GM20000 (cell line): ENCODE measurements at regions not wholly inside any gene's neighbourhood (a gene's known extent, or its start where the extent isn't known, plus 50 kb on each side); places are given as distances from the start of the nearest gene placed in this dataset.

Experiments used
- DNase-seq: peaks from one replicate; pipeline ENCODE4 v3.0.0; 2012; ENCODE audit warnings: low spot score
- TF ChIP-seq, protein P1 (sequence below): IDR thresholded peaks from 2 replicates; pipeline ENCODE4 v1.5.1; 2012; ENCODE audit warnings: mild to moderate bottlenecking, control low read depth; ENCODE audit errors: extremely low read depth, missing control alignments

DNA sequence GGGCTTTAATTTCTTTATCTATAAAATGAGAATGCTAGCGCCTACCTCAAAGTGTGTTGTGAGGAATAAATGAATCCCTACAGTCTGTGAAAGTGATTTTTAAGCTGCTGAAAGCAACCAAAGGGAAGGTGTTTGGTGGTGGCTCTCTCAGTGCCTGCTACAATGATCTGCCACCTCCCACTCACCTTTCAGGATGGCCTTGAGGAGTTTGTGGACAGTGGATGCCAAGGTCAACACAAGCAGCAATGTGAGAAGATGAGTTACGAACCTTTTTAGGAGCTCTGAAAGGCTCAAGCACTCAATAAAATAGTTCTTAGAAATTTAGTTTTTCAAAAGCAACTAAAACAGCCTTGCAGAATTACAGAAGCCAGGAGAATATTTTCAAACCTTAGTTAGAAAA is 176.6 kb upstream of the DPT start:
- TF ChIP-seq, protein P1, sequence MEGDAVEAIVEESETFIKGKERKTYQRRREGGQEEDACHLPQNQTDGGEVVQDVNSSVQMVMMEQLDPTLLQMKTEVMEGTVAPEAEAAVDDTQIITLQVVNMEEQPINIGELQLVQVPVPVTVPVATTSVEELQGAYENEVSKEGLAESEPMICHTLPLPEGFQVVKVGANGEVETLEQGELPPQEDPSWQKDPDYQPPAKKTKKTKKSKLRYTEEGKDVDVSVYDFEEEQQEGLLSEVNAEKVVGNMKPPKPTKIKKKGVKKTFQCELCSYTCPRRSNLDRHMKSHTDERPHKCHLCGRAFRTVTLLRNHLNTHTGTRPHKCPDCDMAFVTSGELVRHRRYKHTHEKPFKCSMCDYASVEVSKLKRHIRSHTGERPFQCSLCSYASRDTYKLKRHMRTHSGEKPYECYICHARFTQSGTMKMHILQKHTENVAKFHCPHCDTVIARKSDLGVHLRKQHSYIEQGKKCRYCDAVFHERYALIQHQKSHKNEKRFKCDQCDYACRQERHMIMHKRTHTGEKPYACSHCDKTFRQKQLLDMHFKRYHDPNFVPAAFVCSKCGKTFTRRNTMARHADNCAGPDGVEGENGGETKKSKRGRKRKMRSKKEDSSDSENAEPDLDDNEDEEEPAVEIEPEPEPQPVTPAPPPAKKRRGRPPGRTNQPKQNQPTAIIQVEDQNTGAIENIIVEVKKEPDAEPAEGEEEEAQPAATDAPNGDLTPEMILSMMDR, result no peak
- DNase-seq, result no peak

- DNase-seq, result no peak
- TF ChIP-seq, protein P1, result no peak
Measured at GRCh38 chr1:168906367-168906766, 177.4 kb upstream of the DPT start.

DNA sequence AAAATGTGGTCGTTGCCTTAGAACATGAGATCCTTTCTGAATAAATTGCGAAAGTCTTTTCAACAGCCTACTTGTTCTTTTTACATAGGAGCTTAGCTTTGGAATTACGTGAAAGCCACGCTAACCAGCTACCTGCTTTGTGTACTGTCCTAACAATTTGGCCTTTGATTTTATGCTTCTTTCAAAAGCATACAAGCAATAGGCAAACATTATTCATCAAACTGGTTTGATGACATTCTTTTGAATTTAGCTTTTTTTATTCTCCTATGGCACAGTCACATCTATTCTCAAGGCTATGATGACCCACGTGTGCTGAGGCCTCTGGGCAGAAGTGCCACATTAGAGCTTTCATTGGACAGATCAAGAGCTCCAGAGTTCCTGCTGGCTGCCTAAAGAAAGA is 178.0 kb upstream of the DPT start:
- DNase-seq, result no peak
- TF ChIP-seq, protein P1, result no peak

GRCh38 chr1:168907786-168908348 is 178.9 kb upstream of the DPT start:
- TF ChIP-seq, protein P1, result no peak
- DNase-seq, result no peak

GRCh38 chr1:168910403-168910802 is 181.4 kb upstream of the DPT start:
- TF ChIP-seq, protein P1, result no peak
- no peak for DNase-seq

GRCh38 chr1:168911370-168911769 is 182.4 kb upstream of the DPT start:
- TF ChIP-seq, protein P1, result no peak
- no peak for DNase-seq

- no peak for DNase-seq
- TF ChIP-seq, protein P1, result no peak
Measured at GRCh38 chr1:168913711-168914463, 184.9 kb upstream of the DPT start.
